B cell (primary cell): ENCODE measurements at regions not wholly inside any gene's neighbourhood (a gene's known extent, or its start where the extent isn't known, plus 50 kb on each side); places are given as distances from the start of the nearest gene placed in this dataset.
A peak's percentile ranks its signal among the peaks of the same experiment; 100 is the strongest.

Experiments
- ATAC-seq: fragments of 200-7000 bp; cut with Tn5 transposase; one replicate; pipeline ENCODE4 v1.10.0; 2021; ENCODE audit warnings: low read depth, mild to moderate bottlenecking, moderate number of reproducible peaks, moderate library complexity
- CTCF ChIA-PET: fragments of 350-600 bp; sonication (Branson Sonifier 250); formaldehyde crosslinking; loops from one replicate; lab custom pipeline; 2021; ENCODE audit warnings: antibody characterized with exemption, inconsistent platforms; lab: Charles Lee
- POLR2A ChIA-PET: fragments of 350-600 bp; sonication (Branson Sonifier 250); formaldehyde crosslinking; loops from one replicate; lab custom pipeline; 2021; ENCODE audit warnings: antibody characterized with exemption; lab: Charles Lee
- DNase-seq: peaks from one replicate; pipeline ENCODE4 v3.0.0; 2013
- H2AFZ ChIP-seq: 2 replicates; pipeline ENCODE4 v1.6.1; 2012; ENCODE audit warnings: mild to moderate bottlenecking, low read depth, low read length; ENCODE audit not compliant: insufficient read depth, poor library complexity, severe bottlenecking
- H3K27ac ChIP-seq, 2 donors: 1 replicate in 1 of 2; 2 replicates in 1 of 2; pipeline ENCODE4 v1.5.1; 2012 to 2013; ENCODE audit warnings: low read length in 2 of 2, mild to moderate bottlenecking in 2 of 2, moderate library complexity in 1 of 2
- H3K27me3 ChIP-seq, 4 experiments: fragments of 200-600 bp in 1 of 4; sonication (generic) in 1 of 4; replicated peaks in 1 of 4; 1 replicate in 2 of 4; 2 replicates in 2 of 4; pipeline versions ENCODE4 v1.6.1 to v1.7.0; 2013 to 2016; ENCODE audit warnings: low read length in 3 of 4, mild to moderate bottlenecking in 2 of 4, mixed read lengths in 1 of 4, moderate library complexity in 1 of 4; ENCODE audit not compliant: insufficient read depth in 4 of 4, control insufficient read depth in 3 of 4; ENCODE audit errors: control extremely low read depth in 1 of 4
- H3K36me3 ChIP-seq, 2 experiments: replicated peaks in 1 of 2; 1 replicate in 1 of 2; 2 replicates in 1 of 2; pipeline versions ENCODE4 v1.6.1 to v1.7.1; 2013; ENCODE audit warnings: low read length in 1 of 2; ENCODE audit not compliant: insufficient read depth in 2 of 2, control insufficient read depth in 1 of 2; ENCODE audit errors: control extremely low read depth in 1 of 2, extremely low read depth in 1 of 2
- H3K4me1 ChIP-seq, 2 donors: fragments of 200-600 bp in 1 of 2; sonication (generic) in 1 of 2; 1 replicate in 1 of 2; 2 replicates in 1 of 2; pipeline versions ENCODE4 v1.5.1 to v1.6.1; 2013 to 2017; ENCODE audit warnings: low read length in 2 of 2; ENCODE audit not compliant: control insufficient read depth in 2 of 2, insufficient read depth in 2 of 2
- H3K4me2 ChIP-seq: replicated peaks from 2 replicates; pipeline ENCODE3; 2012; ENCODE audit warnings: mild to moderate bottlenecking, low read depth, low read length; ENCODE audit not compliant: poor library complexity, severe bottlenecking
- H3K4me3 ChIP-seq, 5 experiments: fragments of 200-600 bp in 1 of 5; sonication (generic) in 1 of 5; 1 replicate in 3 of 5; 2 replicates in 2 of 5; pipeline versions ENCODE4 v1.5.1 to v1.7.0; 2011 to 2016; ENCODE audit warnings: low read length in 4 of 5, mild to moderate bottlenecking in 4 of 5, low read depth in 2 of 5, control low read depth in 1 of 5, moderate library complexity in 1 of 5; ENCODE audit not compliant: insufficient read depth in 1 of 5; ENCODE audit errors: control extremely low read depth in 1 of 5, extremely low read depth in 1 of 5
- H3K79me2 ChIP-seq: fragments of 200-600 bp; sonication (generic); one replicate; pipeline ENCODE4 v1.6.0; 2016; ENCODE audit warnings: low read length; ENCODE audit not compliant: control insufficient read depth, insufficient read depth
- H3K9ac ChIP-seq: fragments of 200-600 bp; sonication (generic); 2 replicates; pipeline ENCODE4 v1.6.1; 2017; ENCODE audit warnings: mild to moderate bottlenecking, low read length, moderate library complexity
- H3K9me3 ChIP-seq, 3 donors: one replicate each; pipeline versions ENCODE4 v1.6.1 to v1.7.1; 2013; ENCODE audit warnings: low read length in 2 of 3; ENCODE audit not compliant: control insufficient read depth in 2 of 3, insufficient read depth in 1 of 3; ENCODE audit errors: control extremely low read depth in 1 of 3
- H4K20me1 ChIP-seq: 2 replicates; pipeline ENCODE4 v1.6.0; 2012; ENCODE audit warnings: mild to moderate bottlenecking, low read length; ENCODE audit not compliant: insufficient read depth, control insufficient read depth, poor library complexity, severe bottlenecking
- H3K27ac Mint-ChIP-seq: one replicate; pipeline ENCODE4 v1.8.0; 2021; ENCODE audit warnings: mixed read lengths
- H3K27me3 Mint-ChIP-seq: one replicate; pipeline ENCODE4 v1.8.0; 2021; ENCODE audit warnings: mixed read lengths
- H3K4me1 Mint-ChIP-seq: one replicate; pipeline ENCODE4 v1.8.0; 2021; ENCODE audit warnings: mixed read lengths
- H3K4me3 Mint-ChIP-seq: one replicate; pipeline ENCODE4 v1.8.0; 2021; ENCODE audit warnings: mixed read lengths
- H3K9me3 Mint-ChIP-seq: one replicate; pipeline ENCODE4 v1.8.0; 2022; ENCODE audit warnings: mixed read lengths; ENCODE audit not compliant: insufficient read depth
- CTCF ChIP-seq: fragments of 200-600 bp; IDR thresholded peaks from one replicate; pipeline ENCODE4 v1.8.0; 2022; ENCODE audit warnings: antibody characterized with exemption, mild to moderate bottlenecking
- EZH2 ChIP-seq: IDR thresholded peaks from 2 replicates; pipeline ENCODE4 v1.6.1; 2012; ENCODE audit warnings: borderline replicate concordance, low read depth, mild to moderate bottlenecking, moderate library complexity, low read length; ENCODE audit not compliant: insufficient read depth, poor library complexity, severe bottlenecking
- WGBS: methylation state at CpG from one replicate; pipeline ENCODE4 v1.1.5; 2013; ENCODE audit warnings: missing lambda C conversion rate; ENCODE audit not compliant: insufficient coverage; 5-methylcytosine and 5-hydroxymethylcytosine counted together
- intact Hi-C: fragments of 100-400 bp; cut with micrococcal nuclease; formaldehyde crosslinking; loops from one replicate; pipeline ENCODE4 v1.10.0; 2022

- TF ChIP-seq EZH2 (no peak), CTCF (no peak)
- POLR2A ChIA-PET: no interaction called here
- Histone ChIP-seq H3K4me1 (peaks cover 6 to 7% of the 10 kb centered on the region in 2 donors), H3K4me2 (no peak overlapping the region), H3K27ac (no peak overlapping the region), H3K9me3 (no peaks in the 10 kb centered on the region), H3K27me3 (no peaks in the 10 kb centered on the region), H2AFZ (no peak overlapping the region), H3K9ac (no peak overlapping the region), H3K36me3 (no peaks in the 10 kb centered on the region), H4K20me1 (no peaks in the 10 kb centered on the region), H3K79me2 (no peaks in the 10 kb centered on the region), H3K4me3 (no peak overlapping the region)
- Mint-ChIP-seq H3K9me3 (peaks cover 2% of the 10 kb centered on the region), H3K27me3 (no peaks in the 10 kb centered on the region), H3K4me3 (no peak overlapping the region), H3K4me1 (peaks cover 9% of the 10 kb centered on the region), H3K27ac (no peak overlapping the region)
- CTCF ChIA-PET: no interaction called here
- DNase-seq (no peak), ATAC-seq (no peak)
- 100% methylated on average over 4 of the region's 9 CpGs for WGBS
- intact Hi-C loops: no loop called here
Measured at GRCh38 chr6:139494376-139494990, 120.0 kb upstream of the CITED2 start.

DNA sequence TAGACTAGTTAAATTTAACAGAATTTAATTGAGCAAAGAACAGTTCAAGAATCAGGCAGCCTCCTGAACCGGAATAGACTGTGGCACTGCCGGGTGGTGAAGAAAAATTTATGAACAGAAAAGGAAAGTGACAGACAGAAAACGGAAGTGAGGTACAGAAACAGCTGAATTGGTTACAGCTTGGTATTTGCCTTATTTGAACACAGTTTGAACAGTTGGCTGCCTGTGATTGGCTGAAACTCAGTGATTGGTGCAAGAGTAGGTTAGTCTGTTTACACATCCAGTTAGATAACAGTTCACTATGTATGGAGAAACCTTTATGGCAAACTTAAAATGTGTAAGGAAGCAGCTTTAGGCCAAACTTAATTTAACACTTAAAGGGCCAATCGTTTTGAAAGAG, 116.0 kb upstream of the CITED2 start:
- Histone ChIP-seq H3K9me3 (no peaks in the 10 kb centered on the region), H3K27me3 (no peaks in the 10 kb centered on the region), H3K9ac (peak overlapping the region; percentile 16), H3K36me3 (no peaks in the 10 kb centered on the region), H3K79me2 (no peaks in the 10 kb centered on the region), H2AFZ (peak overlapping the region; percentile 70), H4K20me1 (no peaks in the 10 kb centered on the region), H3K4me1 (peaks cover 6 to 7% of the 10 kb centered on the region in 2 donors), H3K4me3 (peak overlapping the region in 1 of 5 experiments; percentile 9), H3K27ac (peak overlapping the region in 1 of 2 donors; percentile 41), H3K4me2 (peak overlapping the region; percentile 36)
- intact Hi-C loops: no loop called here
- Mint-ChIP-seq H3K4me1 (peaks cover 9% of the 10 kb centered on the region), H3K27ac (no peak overlapping the region), H3K9me3 (peaks cover 2% of the 10 kb centered on the region), H3K27me3 (no peaks in the 10 kb centered on the region), H3K4me3 (peak overlapping the region; percentile 17)
- ChIA-PET CTCF (no interaction called here), POLR2A (no interaction called here)
- ATAC-seq: peak; percentile 17
- WGBS: 6% methylated on average over 3 of the region's 4 CpGs
- TF ChIP-seq EZH2: no peak
- no peak for TF ChIP-seq CTCF
- peak; percentile 30 for DNase-seq
